ENCODE measurements at regions not wholly inside any gene's neighbourhood (a gene's known extent, or its start where the extent isn't known, plus 50 kb on each side); places are given as distances from the start of the nearest gene placed in this dataset.

DNA sequence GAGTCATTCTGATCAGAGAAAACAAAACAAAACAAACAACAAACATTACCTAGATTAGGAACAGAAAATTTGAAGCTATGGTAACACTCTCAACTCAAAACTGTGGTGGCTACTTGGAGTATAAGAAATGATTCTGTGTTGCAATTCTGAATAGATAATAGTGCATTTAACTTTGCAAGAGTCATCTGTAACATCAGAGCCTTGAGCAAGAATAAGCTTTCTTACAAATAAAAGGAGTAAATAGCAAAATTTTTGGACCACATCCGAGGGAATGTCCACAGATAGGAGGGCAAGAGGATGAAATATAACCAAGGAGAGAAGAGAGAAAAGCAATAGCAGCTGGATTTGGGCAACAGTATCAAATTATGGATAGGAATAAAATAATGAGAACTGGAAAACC, 1090.6 kb downstream of the SLC6A15 start:
- TF ChIP-seq, protein P1, sequence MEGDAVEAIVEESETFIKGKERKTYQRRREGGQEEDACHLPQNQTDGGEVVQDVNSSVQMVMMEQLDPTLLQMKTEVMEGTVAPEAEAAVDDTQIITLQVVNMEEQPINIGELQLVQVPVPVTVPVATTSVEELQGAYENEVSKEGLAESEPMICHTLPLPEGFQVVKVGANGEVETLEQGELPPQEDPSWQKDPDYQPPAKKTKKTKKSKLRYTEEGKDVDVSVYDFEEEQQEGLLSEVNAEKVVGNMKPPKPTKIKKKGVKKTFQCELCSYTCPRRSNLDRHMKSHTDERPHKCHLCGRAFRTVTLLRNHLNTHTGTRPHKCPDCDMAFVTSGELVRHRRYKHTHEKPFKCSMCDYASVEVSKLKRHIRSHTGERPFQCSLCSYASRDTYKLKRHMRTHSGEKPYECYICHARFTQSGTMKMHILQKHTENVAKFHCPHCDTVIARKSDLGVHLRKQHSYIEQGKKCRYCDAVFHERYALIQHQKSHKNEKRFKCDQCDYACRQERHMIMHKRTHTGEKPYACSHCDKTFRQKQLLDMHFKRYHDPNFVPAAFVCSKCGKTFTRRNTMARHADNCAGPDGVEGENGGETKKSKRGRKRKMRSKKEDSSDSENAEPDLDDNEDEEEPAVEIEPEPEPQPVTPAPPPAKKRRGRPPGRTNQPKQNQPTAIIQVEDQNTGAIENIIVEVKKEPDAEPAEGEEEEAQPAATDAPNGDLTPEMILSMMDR (tag by site-specific recombination; IDR thresholded peaks at IDR 0.05) = no peak
- TF ChIP-seq, protein P2, sequence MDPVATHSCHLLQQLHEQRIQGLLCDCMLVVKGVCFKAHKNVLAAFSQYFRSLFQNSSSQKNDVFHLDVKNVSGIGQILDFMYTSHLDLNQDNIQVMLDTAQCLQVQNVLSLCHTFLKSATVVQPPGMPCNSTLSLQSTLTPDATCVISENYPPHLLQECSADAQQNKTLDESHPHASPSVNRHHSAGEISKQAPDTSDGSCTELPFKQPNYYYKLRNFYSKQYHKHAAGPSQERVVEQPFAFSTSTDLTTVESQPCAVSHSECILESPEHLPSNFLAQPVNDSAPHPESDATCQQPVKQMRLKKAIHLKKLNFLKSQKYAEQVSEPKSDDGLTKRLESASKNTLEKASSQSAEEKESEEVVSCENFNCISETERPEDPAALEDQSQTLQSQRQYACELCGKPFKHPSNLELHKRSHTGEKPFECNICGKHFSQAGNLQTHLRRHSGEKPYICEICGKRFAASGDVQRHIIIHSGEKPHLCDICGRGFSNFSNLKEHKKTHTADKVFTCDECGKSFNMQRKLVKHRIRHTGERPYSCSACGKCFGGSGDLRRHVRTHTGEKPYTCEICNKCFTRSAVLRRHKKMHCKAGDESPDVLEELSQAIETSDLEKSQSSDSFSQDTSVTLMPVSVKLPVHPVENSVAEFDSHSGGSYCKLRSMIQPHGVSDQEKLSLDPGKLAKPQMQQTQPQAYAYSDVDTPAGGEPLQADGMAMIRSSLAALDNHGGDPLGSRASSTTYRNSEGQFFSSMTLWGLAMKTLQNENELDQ (tag by site-specific recombination; IDR thresholded peaks at IDR 0.05; ENCODE audit: low read depth) = no peak
- TF ChIP-seq, protein P3, sequence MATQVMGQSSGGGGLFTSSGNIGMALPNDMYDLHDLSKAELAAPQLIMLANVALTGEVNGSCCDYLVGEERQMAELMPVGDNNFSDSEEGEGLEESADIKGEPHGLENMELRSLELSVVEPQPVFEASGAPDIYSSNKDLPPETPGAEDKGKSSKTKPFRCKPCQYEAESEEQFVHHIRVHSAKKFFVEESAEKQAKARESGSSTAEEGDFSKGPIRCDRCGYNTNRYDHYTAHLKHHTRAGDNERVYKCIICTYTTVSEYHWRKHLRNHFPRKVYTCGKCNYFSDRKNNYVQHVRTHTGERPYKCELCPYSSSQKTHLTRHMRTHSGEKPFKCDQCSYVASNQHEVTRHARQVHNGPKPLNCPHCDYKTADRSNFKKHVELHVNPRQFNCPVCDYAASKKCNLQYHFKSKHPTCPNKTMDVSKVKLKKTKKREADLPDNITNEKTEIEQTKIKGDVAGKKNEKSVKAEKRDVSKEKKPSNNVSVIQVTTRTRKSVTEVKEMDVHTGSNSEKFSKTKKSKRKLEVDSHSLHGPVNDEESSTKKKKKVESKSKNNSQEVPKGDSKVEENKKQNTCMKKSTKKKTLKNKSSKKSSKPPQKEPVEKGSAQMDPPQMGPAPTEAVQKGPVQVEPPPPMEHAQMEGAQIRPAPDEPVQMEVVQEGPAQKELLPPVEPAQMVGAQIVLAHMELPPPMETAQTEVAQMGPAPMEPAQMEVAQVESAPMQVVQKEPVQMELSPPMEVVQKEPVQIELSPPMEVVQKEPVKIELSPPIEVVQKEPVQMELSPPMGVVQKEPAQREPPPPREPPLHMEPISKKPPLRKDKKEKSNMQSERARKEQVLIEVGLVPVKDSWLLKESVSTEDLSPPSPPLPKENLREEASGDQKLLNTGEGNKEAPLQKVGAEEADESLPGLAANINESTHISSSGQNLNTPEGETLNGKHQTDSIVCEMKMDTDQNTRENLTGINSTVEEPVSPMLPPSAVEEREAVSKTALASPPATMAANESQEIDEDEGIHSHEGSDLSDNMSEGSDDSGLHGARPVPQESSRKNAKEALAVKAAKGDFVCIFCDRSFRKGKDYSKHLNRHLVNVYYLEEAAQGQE (tag by site-specific recombination; IDR thresholded peaks at IDR 0.05) = no peak
- TF ChIP-seq, protein P4, sequence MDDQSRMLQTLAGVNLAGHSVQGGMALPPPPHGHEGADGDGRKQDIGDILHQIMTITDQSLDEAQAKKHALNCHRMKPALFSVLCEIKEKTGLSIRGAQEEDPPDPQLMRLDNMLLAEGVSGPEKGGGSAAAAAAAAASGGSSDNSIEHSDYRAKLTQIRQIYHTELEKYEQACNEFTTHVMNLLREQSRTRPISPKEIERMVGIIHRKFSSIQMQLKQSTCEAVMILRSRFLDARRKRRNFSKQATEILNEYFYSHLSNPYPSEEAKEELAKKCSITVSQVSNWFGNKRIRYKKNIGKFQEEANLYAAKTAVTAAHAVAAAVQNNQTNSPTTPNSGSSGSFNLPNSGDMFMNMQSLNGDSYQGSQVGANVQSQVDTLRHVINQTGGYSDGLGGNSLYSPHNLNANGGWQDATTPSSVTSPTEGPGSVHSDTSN (CRISPR knock-in tag; IDR thresholded peaks at IDR 0.05) = no peak
- TF ChIP-seq ZNF555 (tag by site-specific recombination; conservative IDR thresholded peaks at IDR 0.05) (no peak), ZNF26 (tag by site-specific recombination; IDR thresholded peaks at IDR 0.05) (no peak), ZNF350 (tag by site-specific recombination; IDR thresholded peaks at IDR 0.05) (no peak)
- TF ChIP-seq, protein P5, sequence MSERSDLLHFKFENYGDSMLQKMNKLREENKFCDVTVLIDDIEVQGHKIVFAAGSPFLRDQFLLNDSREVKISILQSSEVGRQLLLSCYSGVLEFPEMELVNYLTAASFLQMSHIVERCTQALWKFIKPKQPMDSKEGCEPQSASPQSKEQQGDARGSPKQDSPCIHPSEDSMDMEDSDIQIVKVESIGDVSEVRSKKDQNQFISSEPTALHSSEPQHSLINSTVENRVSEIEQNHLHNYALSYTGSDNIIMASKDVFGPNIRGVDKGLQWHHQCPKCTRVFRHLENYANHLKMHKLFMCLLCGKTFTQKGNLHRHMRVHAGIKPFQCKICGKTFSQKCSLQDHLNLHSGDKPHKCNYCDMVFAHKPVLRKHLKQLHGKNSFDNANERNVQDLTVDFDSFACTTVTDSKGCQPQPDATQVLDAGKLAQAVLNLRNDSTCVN (tag by site-specific recombination; optimal IDR thresholded peaks at IDR 0.05) = no peak
